ENCODE measurements at regions not wholly inside any gene's neighbourhood (a gene's known extent, or its start where the extent isn't known, plus 50 kb on each side); places are given as distances from the start of the nearest gene placed in this dataset.

- no peak for TF ChIP-seq CTCF (IDR thresholded peaks at IDR 0.05)
- no peak for TF ChIP-seq POLR2A (IDR thresholded peaks at IDR 0.05)
- no peak for TF ChIP-seq POLR2AphosphoS5 (IDR thresholded peaks at IDR 0.05; ENCODE audit: insufficient read depth in 1 of 2, low read depth in 1 of 2)
Observed at GRCh38 chr15:69830430-69830829, 267.3 kb downstream of the TLE3 start.

Measured in vagina (tissue), 2 donors.